ENCODE measurements at regions not wholly inside any gene's neighbourhood (a gene's known extent, or its start where the extent isn't known, plus 50 kb on each side); places are given as distances from the start of the nearest gene placed in this dataset.
"Not testable (repeated sequence)": the region's sequence is repeated elsewhere in the genome, so short reads cannot be mapped to it uniquely, and the experiment has no call there.

DNA sequence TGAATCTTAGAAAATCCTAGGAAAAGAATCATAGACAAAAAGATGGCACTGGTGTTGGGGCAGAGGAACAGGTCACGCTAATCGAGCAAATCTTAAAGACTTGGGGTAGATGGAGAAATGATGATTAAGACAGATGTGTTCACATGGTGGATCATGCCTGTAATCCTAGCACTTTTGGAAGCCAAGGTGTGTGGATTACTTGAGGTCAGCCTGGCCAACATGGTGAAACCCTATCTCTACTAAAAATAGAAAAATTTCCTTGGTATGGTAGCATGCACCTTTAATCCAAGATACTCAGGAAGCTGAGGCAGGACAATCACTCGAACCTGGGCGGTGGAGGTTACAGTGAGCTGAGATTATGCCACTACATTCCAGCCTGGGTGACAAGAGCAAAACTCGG is 145.7 kb upstream of the HSFY2 start:
- Mint-ChIP-seq H3K9me3 (no peaks in the 10 kb centered on the region), H3K4me1 (no peaks in the 10 kb centered on the region), H3K27ac (no peak overlapping the region), H3K4me3 (no peak overlapping the region), H3K27me3 (no peaks in the 10 kb centered on the region), H3K36me3 (peaks cover 5% of the 10 kb centered on the region)

GRCh38 chrY:18912846-18913245 is 139.3 kb upstream of the HSFY2 start:
- Mint-ChIP-seq H3K27ac (no peak overlapping the region), H3K36me3 (peaks cover 3% of the 10 kb centered on the region), H3K27me3 (no peaks in the 10 kb centered on the region), H3K4me1 (no peaks in the 10 kb centered on the region), H3K4me3 (no peak overlapping the region), H3K9me3 (no peaks in the 10 kb centered on the region)

DNA sequence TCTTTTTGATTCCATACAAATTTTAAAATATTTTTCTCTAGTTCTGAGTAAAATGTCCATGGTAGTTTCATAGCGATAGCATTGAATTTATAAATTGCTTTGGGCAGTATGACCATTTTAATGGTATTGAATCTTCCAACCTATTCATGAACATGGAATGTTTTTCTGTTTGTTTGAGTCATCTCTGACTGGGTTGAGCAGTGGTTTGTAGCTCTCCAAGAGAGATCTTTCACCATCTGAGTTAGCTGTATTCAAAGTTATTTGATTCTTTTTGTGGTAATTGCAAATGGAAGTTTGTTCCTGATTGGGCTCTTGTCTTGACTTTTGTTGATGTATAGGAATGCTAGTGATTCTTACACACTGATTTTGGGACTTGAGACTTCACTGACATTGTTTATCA is 136.3 kb upstream of the HSFY2 start:
- H3K4me1 Mint-ChIP-seq, result no peaks in the 10 kb centered on the region
- H3K4me3 Mint-ChIP-seq, result no peak overlapping the region
- H3K27ac Mint-ChIP-seq, result no peak overlapping the region
- peaks cover 6% of the 10 kb centered on the region for H3K36me3 Mint-ChIP-seq
- H3K27me3 Mint-ChIP-seq, result no peaks in the 10 kb centered on the region
- no peaks in the 10 kb centered on the region for H3K9me3 Mint-ChIP-seq

DNA sequence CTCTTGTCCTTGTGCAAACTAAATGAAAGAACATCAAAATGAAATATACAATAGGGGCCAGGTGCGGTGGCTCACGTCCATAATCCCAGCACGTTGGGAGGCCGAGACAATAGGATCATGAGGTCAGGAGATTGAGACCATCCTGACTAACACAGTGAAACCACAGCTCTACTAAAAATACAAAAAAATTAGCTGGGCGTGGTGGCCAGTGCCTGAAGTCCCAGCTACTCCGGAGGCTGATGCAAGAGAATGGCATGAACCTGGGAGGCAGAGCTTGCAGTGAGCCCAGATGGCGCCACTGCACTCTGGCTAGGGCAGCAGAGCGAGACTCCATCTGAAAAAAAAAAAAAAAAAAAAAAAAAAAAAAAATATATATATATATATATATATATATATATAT is 132.7 kb upstream of the HSFY2 start:
- not testable (repeated sequence) for H3K36me3 Mint-ChIP-seq, H3K9me3 Mint-ChIP-seq, H3K27ac Mint-ChIP-seq, H3K4me3 Mint-ChIP-seq, H3K4me1 Mint-ChIP-seq, H3K27me3 Mint-ChIP-seq

DNA sequence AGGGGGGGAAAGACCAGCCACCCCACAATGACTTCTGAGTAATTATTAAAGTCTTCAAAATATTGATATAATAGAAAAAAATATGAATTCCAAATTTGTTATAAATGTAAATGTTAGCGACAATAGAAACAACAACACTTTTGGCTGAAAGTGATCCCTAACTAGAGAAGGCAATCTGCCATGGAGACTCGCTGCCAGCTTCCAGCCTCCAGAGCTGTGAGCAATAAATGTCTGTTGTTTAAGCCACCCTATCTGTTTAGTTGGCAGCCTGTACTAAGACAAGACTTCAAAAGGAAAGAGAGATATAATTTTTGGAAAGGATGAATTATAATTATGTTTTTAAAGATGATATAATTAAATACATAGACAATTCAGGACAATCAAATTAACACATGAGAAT is 130.8 kb upstream of the HSFY2 start:
- Mint-ChIP-seq H3K4me3 (no peak overlapping the region), H3K4me1 (no peaks in the 10 kb centered on the region), H3K27me3 (no peaks in the 10 kb centered on the region), H3K27ac (no peak overlapping the region), H3K9me3 (no peaks in the 10 kb centered on the region), H3K36me3 (peaks cover 7% of the 10 kb centered on the region)

DNA sequence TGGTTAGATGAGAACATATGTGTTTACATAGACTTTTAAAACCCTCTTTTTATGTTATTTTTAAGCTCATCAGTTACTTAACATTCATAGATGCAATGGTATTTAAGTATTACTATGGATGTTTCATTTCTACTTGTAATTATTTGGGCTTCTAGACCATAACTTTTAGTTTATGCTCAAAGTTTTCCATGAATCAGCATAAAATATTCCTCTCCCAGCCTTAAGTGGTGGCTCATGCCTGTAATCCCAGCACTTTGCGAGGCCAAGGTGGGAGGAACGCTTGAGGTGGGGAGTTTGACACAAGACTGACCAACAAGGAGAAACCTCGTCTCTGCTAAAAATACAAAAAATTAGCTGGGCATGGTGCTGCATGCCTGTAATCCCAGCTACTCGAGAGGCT is 118.5 kb upstream of the HSFY2 start:
- Mint-ChIP-seq H3K4me1 (no peaks in the 10 kb centered on the region), H3K27me3 (no peaks in the 10 kb centered on the region), H3K4me3 (no peak overlapping the region), H3K27ac (no peak overlapping the region), H3K9me3 (no peaks in the 10 kb centered on the region), H3K36me3 (peaks cover 6% of the 10 kb centered on the region)

DNA sequence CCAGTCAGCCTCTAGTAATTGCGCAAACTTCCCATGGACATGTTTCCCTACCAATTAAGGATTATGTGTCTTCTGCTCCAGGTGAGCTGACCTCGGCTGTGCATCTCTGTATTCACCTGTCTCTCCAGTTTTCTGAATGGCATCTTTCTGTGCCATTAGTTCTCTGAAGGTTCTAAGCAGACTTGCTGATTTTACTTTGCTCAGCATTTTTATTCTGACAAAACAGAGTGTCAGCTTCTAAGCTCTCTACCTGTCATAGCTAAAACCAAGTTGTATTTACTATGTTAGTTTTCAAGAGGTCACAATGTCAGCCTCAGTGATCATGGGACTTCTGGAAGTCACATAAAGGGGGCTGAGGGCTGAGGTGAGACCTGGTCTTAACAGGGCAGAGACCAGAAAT is 116.0 kb upstream of the HSFY2 start:
- Mint-ChIP-seq H3K4me3 (no peak overlapping the region), H3K27ac (no peak overlapping the region), H3K36me3 (peaks cover 4% of the 10 kb centered on the region), H3K9me3 (no peaks in the 10 kb centered on the region), H3K4me1 (no peaks in the 10 kb centered on the region), H3K27me3 (no peaks in the 10 kb centered on the region)

DNA sequence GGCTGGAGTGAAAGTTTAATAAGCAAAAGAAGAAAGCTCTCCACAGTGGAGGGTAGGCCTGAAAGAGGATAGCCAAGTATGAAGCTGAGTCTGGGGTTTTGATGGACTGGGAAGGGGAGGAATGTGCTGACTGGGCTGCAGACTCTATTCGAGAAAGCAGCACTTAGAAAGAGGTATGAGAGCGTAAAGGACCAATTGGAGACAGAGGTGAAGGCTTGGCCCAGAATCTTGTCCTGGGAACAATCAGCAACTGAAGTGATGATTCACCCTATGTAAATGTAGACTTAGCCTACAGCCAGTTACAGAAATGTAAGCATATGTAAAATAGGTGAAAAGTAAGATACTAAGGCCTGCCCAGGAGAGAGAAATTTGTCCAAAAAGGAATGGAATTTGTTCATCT is 111.2 kb upstream of the HSFY2 start:
- Mint-ChIP-seq H3K27ac (no peak overlapping the region), H3K4me3 (no peak overlapping the region), H3K36me3 (no peaks in the 10 kb centered on the region), H3K4me1 (no peaks in the 10 kb centered on the region), H3K27me3 (no peaks in the 10 kb centered on the region), H3K9me3 (no peaks in the 10 kb centered on the region)

- not testable (repeated sequence) for H3K4me1 Mint-ChIP-seq, H3K9me3 Mint-ChIP-seq, H3K27me3 Mint-ChIP-seq, H3K4me3 Mint-ChIP-seq, H3K36me3 Mint-ChIP-seq, H3K27ac Mint-ChIP-seq
These were observed 95.6 kb upstream of the HSFY2 start for GRCh38 chrY:18869145-18869544.

DNA sequence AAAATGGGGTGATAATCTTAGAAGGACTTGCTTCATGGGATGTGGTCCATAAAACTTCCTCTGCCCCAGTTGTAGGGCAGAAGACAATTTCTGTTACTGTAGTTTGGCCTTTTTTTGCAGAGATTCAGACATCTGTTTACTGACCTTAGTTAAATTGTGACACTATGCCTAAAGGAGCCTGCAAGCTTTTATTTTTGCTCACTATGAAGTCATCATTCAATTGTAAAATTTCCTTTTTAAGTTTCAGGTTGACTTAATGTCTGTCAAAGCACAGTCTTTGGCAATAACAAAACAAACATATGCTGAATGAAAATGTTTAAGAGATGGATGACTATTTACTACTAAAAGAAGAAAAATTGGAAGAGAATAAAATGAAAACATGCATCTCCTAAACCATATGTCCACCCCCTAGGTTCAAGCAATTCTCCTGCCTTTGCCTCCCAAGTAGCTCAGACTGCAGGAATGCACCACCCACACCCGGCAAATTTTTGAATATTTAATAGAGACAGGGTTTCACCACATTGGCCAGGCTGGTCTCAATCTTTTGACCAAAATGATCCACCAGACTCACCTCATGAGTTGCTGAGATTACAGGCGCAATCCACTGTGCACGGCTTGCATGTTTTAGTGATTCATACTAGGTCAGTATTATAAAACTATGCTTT is 93.5 kb upstream of the HSFY2 start:
- H3K4me1 Mint-ChIP-seq, H3K4me3 Mint-ChIP-seq, H3K36me3 Mint-ChIP-seq, H3K27me3 Mint-ChIP-seq, H3K27ac Mint-ChIP-seq, H3K9me3 Mint-ChIP-seq: not testable (repeated sequence)

DNA sequence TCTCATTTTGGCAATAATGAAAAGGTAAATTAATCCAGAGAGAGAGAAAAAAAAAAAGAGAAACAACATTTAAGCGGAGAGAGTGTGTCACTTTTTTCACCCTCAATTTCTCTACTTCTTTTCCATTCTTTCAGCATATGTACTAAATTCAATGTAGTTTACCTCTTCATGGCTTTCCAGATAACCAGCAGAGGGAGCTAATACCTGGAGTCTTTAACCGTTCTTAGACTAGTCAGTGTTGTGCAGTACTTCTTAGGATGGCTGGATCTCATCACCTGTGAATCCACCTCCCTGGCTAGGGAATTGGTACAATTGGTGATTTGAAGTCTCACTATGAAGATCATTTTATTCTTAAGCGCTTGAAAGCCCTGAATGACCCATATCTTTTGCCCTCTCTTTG is 87.3 kb upstream of the HSFY2 start:
- not testable (repeated sequence) for H3K27me3 Mint-ChIP-seq, H3K9me3 Mint-ChIP-seq, H3K27ac Mint-ChIP-seq, H3K36me3 Mint-ChIP-seq, H3K4me3 Mint-ChIP-seq, H3K4me1 Mint-ChIP-seq

DNA sequence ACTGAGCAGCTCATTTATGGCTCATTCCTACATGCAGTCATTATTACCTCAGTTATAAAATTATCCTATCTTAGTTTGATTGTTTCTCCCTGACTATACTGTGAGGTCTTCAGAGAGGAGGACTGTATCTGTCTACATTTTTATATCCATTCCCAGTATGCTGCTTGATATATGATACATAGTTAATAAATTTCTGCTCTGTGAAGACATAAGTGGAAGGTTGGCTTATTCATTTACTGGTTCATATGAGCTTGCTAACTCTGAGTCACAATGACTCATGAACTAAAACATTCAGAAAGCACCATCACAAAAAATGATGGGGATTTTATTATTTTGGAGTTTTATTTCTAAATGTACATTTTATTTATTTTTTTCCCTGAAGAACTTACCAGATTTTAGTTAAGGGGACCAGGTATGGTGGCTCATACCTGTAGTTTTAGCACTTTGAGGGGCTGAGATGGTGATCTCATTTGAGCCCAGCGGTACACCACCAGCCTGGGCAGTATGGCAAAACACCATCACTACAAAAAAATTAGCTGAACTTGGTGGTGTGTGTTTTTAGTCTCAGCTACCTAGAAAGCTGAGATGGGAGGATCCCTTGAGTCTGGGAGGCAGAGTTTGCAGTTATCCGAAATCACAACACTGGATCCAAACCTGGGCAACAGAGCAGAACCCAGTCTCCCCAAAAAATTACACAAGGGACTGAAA is 85.1 kb upstream of the HSFY2 start:
- H3K4me3 Mint-ChIP-seq, H3K4me1 Mint-ChIP-seq, H3K9me3 Mint-ChIP-seq, H3K27ac Mint-ChIP-seq, H3K27me3 Mint-ChIP-seq, H3K36me3 Mint-ChIP-seq: not testable (repeated sequence)

DNA sequence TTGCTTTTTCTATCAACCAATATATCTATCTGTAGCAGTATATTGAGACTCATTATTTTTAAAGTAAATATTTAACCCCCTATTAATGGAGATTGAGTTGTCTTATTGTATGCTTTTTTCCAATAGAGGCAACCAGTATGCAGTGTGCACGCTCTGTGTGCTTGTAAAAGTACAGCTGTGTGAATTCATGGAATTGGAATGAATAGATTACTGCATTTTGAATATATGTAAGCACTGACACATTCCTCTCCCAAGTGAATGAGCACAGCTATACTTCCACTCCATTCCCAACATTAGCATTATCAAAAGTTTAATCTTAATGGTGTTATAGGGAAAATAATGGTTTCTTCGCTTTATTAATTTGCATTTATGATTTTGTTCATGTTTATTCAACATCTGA is 81.6 kb upstream of the HSFY2 start:
- not testable (repeated sequence) for H3K4me3 Mint-ChIP-seq, H3K4me1 Mint-ChIP-seq, H3K9me3 Mint-ChIP-seq, H3K27ac Mint-ChIP-seq, H3K27me3 Mint-ChIP-seq, H3K36me3 Mint-ChIP-seq

- H3K27me3 Mint-ChIP-seq, H3K4me3 Mint-ChIP-seq, H3K27ac Mint-ChIP-seq, H3K9me3 Mint-ChIP-seq, H3K36me3 Mint-ChIP-seq, H3K4me1 Mint-ChIP-seq: not testable (repeated sequence)
These were observed 79.8 kb upstream of the HSFY2 start for GRCh38 chrY:18853323-18853722.

DNA sequence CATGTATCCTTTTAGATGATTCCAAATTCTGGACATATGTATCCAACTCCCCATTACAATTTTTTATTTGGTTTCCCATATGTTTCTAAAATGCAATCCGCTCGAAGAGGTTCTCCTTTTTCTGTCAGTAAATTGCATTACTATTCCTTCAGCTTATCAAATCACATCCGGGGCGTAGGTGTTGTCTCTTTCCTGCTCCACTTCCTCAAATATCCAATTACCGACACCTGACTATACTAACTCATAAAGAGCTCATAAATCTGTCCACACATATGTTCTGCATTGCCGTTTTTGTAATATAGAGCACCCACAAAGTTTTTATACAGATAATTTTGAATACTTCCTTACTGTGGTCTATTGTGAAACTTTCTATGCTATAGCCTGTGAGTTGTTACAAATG is 63.1 kb upstream of the HSFY2 start:
- H3K4me3 Mint-ChIP-seq, H3K36me3 Mint-ChIP-seq, H3K27ac Mint-ChIP-seq, H3K4me1 Mint-ChIP-seq, H3K9me3 Mint-ChIP-seq, H3K27me3 Mint-ChIP-seq: not testable (repeated sequence)
